ENCODE measurements at regions not wholly inside any gene's neighbourhood (a gene's known extent, or its start where the extent isn't known, plus 50 kb on each side); places are given as distances from the start of the nearest gene placed in this dataset.

GRCh38 chr2:164065038-164065437 lies 329.2 kb upstream of the FIGN start:
- TF ChIP-seq CTCF (IDR thresholded peaks at IDR 0.05) (no peak), POLR2A (IDR thresholded peaks at IDR 0.05) (no peak)

Measured in Peyer's patch (tissue), 4 donors.